HepG2 (cell line): ENCODE measurements at regions not wholly inside any gene's neighbourhood (a gene's known extent, or its start where the extent isn't known, plus 50 kb on each side); places are given as distances from the start of the nearest gene placed in this dataset.

Source experiments
- CTCF ChIP-seq: sonication (generic); formaldehyde crosslinking; IDR thresholded peaks from 2 replicates; pipeline ENCODE4 v1.5.0; 2020; ENCODE audit warnings: mild to moderate bottlenecking, missing genetic modification reagents, moderate library complexity
- JUNB ChIP-seq: sonication (generic); formaldehyde crosslinking; IDR thresholded peaks from 2 replicates; pipeline ENCODE4 v1.8.0; 2022; ENCODE audit warnings: missing genetic modification reagents, mild to moderate bottlenecking, borderline replicate concordance
- JUND ChIP-seq: sonication (generic); formaldehyde crosslinking; IDR thresholded peaks from 2 replicates; pipeline ENCODE4 v1.8.0; 2022; ENCODE audit warnings: mild to moderate bottlenecking, missing genetic modification reagents
- MEF2D ChIP-seq: sonication (generic); formaldehyde crosslinking; IDR thresholded peaks from 2 replicates; pipeline ENCODE4 v1.5.1; 2020; ENCODE audit warnings: mild to moderate bottlenecking, missing genetic modification reagents
- POLR2A ChIP-seq, 2 experiments: IDR thresholded peaks; 2 replicates each; pipeline ENCODE4 v1.6.1; 2011; ENCODE audit warnings: low read depth in 2 of 2, low read length in 2 of 2, mild to moderate bottlenecking in 1 of 2, moderate library complexity in 1 of 2; ENCODE audit not compliant: insufficient read depth in 1 of 2
- PRPF4 ChIP-seq: fragments of 200-400 bp; formaldehyde crosslinking; IDR thresholded peaks from 2 replicates; pipeline ENCODE4 v1.6.1; 2016; ENCODE audit warnings: low read length, low read depth; ENCODE audit not compliant: poor library complexity, severe bottlenecking
- RNF2 ChIP-seq: fragments of 450-650 bp; conservative IDR thresholded peaks from 2 replicates; pipeline ENCODE4 v1.6.1; 2016; ENCODE audit warnings: low read depth

GRCh38 chr15:86009727-86010126 lies 69.9 kb upstream of the AGBL1 start:
- TF ChIP-seq JUND (no peak), CTCF (CRISPR knock-in tag) (no peak), MEF2D (CRISPR knock-in tag) (no peak), POLR2A (IDR thresholded peaks at IDR 0.05; ENCODE audit: insufficient read depth in 1 of 2, low read depth in 2 of 2, low read length in 2 of 2) (no peak), JUNB (no peak), RNF2 (no peak), PRPF4 (no peak)
